K562 (cell line): ENCODE measurements at regions not wholly inside any gene's neighbourhood (a gene's known extent, or its start where the extent isn't known, plus 50 kb on each side); places are given as distances from the start of the nearest gene placed in this dataset.

ENCODE experiments used
- ATAC-seq: fragments of 200-7000 bp; cut with Tn5 transposase; 3 replicates; pipeline ENCODE4 v1.9.1; 2020; ENCODE audit warnings: moderate library complexity
- BruUV-seq: library from RNA; stranded (reverse); fragments of 400-500 nt; replicated peaks from 2 replicates; lab custom pipeline; 2021; lab: Mats Ljungman, UMichigan
- CTCF ChIA-PET: fragments of 300-600 bp; formaldehyde crosslinking; extraction: SDS; loops from one replicate; lab custom pipeline; 2021; ENCODE audit warnings: low intra/inter-chr PET ratio; lab: Yijun Ruan, JAX
- POLR2A ChIA-PET: fragments of 300-600, 350-650 bp; sonication (Branson Sonifier 250); formaldehyde crosslinking; extraction: SDS; loops from one replicate; lab custom pipeline; 2021; ENCODE audit warnings: antibody characterized with exemption, inconsistent platforms; lab: Yijun Ruan, JAX
- DNase-seq, 4 experiments: peaks; one replicate each; pipeline versions ENCODE4 v3.0.0 to v3.0.0-alpha.2; 2011 to 2018; ENCODE audit warnings: low spot score in 3 of 4, mixed read lengths in 3 of 4; ENCODE audit errors: extremely low read depth in 1 of 4
- FAIRE-seq: peaks from 2 replicates; lab custom pipeline; 2011; peaks lifted over from hg19 to GRCh38; lab: Jason Lieb, UNC
- H2AFZ ChIP-seq: 2 replicates; pipeline ENCODE4 v1.6.0; 2011; ENCODE audit warnings: low read depth, low read length, control low read depth, inconsistent platforms
- H3K27ac ChIP-seq: fragments of 200-600 bp; 3 replicates; pipeline ENCODE4 v1.8.0; 2011; ENCODE audit warnings: low read depth, mild to moderate bottlenecking, control low read depth, inconsistent platforms, low read length, moderate library complexity, mixed read lengths; ENCODE audit errors: extremely low read depth
- H3K27me3 ChIP-seq, 2 experiments: fragments of 300-600 bp in 1 of 2; 2 replicates in 1 of 2; 3 replicates in 1 of 2; pipeline versions ENCODE4 v1.6.0 to v1.8.0; 2011; ENCODE audit warnings: inconsistent platforms in 2 of 2, low read length in 2 of 2, mild to moderate bottlenecking in 1 of 2, mixed read lengths in 1 of 2, moderate library complexity in 1 of 2; ENCODE audit not compliant: control insufficient read depth in 2 of 2, insufficient read depth in 2 of 2
- H3K36me3 ChIP-seq: fragments of 300-600 bp; 3 replicates; pipeline ENCODE4 v1.8.0; 2011; ENCODE audit warnings: mild to moderate bottlenecking, low read length, inconsistent platforms; ENCODE audit not compliant: control insufficient read depth, insufficient read depth
- H3K4me1 ChIP-seq, 2 experiments: fragments of 200-600 bp in 1 of 2; replicated peaks in 1 of 2; 2 replicates in 1 of 2; 3 replicates in 1 of 2; pipeline versions ENCODE4 v1.5.1 to v1.8.0; 2011; ENCODE audit warnings: inconsistent platforms in 2 of 2, low read length in 2 of 2, mild to moderate bottlenecking in 1 of 2, mixed read lengths in 1 of 2, moderate library complexity in 1 of 2; ENCODE audit not compliant: control insufficient read depth in 2 of 2, insufficient read depth in 2 of 2
- H3K4me2 ChIP-seq: 2 replicates; pipeline ENCODE4 v1.6.1; 2011; ENCODE audit warnings: low read length, control low read depth, inconsistent platforms, mixed read lengths; ENCODE audit not compliant: insufficient read depth
- H3K4me3 ChIP-seq: fragments of 200-600 bp; sonication (generic), shearing (Covaris generic); 2 replicates; pipeline ENCODE4 v1.5.1; 2016; ENCODE audit warnings: control low read depth, inconsistent platforms
- H3K79me2 ChIP-seq: fragments of 200-600 bp; 3 replicates; pipeline ENCODE4 v1.8.0; 2011; ENCODE audit warnings: low read length, inconsistent platforms; ENCODE audit not compliant: control insufficient read depth, insufficient read depth
- H3K9ac ChIP-seq, 2 experiments: 2 replicates each; pipeline versions ENCODE4 v1.6.0 to v1.6.1; 2011; ENCODE audit warnings: low read depth in 2 of 2, low read length in 2 of 2, control low read depth in 1 of 2, inconsistent platforms in 1 of 2, mild to moderate bottlenecking in 1 of 2, mixed read lengths in 1 of 2; ENCODE audit not compliant: insufficient read depth in 1 of 2
- H3K9me1 ChIP-seq: one replicate; pipeline ENCODE4 v1.6.0; 2011; ENCODE audit warnings: inconsistent platforms, mild to moderate bottlenecking, low read length, moderate library complexity; ENCODE audit not compliant: control insufficient read depth, insufficient read depth
- H3K9me3 ChIP-seq: replicated peaks from 2 replicates; pipeline ENCODE4 v1.5.1; 2011; ENCODE audit warnings: low read depth, low read length, inconsistent platforms; ENCODE audit not compliant: control insufficient read depth, insufficient read depth
- H4K20me1 ChIP-seq: replicated peaks from 2 replicates; pipeline ENCODE4 v1.6.1; 2011; ENCODE audit warnings: low read length, inconsistent platforms, mixed read lengths; ENCODE audit not compliant: control insufficient read depth, insufficient read depth
- BDP1 ChIP-seq: IDR thresholded peaks from 3 replicates; pipeline ENCODE4 v1.6.1; 2011; ENCODE audit not compliant: insufficient read length, insufficient read depth
- CTCF ChIP-seq, 3 experiments: IDR thresholded peaks in 2 of 3; conservative IDR thresholded peaks in 1 of 3; 2 replicates each; pipeline ENCODE4 v1.5.1; 2011 to 2012; ENCODE audit warnings: low read length in 3 of 3, mild to moderate bottlenecking in 3 of 3, control low read depth in 2 of 3, improper control_type of control experiment in 1 of 3, inconsistent platforms in 1 of 3, low read depth in 1 of 3, mixed read lengths in 1 of 3, moderate library complexity in 1 of 3; ENCODE audit not compliant: insufficient read depth in 2 of 3
- HBP1 ChIP-seq: fragments of 450-650 bp; formaldehyde crosslinking; IDR thresholded peaks from 2 replicates; pipeline ENCODE4 v1.4.0; 2022; ENCODE audit warnings: missing genetic modification characterization
- HNRNPH1 ChIP-seq: fragments of 200-400 bp; formaldehyde crosslinking; optimal IDR thresholded peaks from 2 replicates; pipeline ENCODE3; 2017; ENCODE audit warnings: low read depth, mild to moderate bottlenecking, low read length, moderate library complexity
- ID3 ChIP-seq, 2 experiments: fragments of 250-450 bp in 1 of 2; fragments of 450-650 bp in 1 of 2; sonication (Bioruptor Pico) in 1 of 2; IDR thresholded peaks; 2 replicates each; pipeline versions ENCODE4 v1.6.1 to v1.8.0; 2016 to 2021; ENCODE audit warnings: mild to moderate bottlenecking in 2 of 2, moderate library complexity in 2 of 2, missing compliant biosample characterization in 1 of 2, missing genetic modification characterization in 1 of 2
- MIER1 ChIP-seq: fragments of 450-650 bp; IDR thresholded peaks from 2 replicates; pipeline ENCODE4 v1.6.1; 2016; ENCODE audit warnings: antibody characterized with exemption, mild to moderate bottlenecking, low read depth
- MYC ChIP-seq, 2 experiments: fragments of 250-450 bp in 1 of 2; sonication (Bioruptor Pico) in 1 of 2; IDR thresholded peaks; 2 replicates each; pipeline versions ENCODE4 v1.5.1 to v1.6.1; 2012 to 2021; ENCODE audit warnings: low read depth in 2 of 2, borderline replicate concordance in 1 of 2, improper control_type of control experiment in 1 of 2, low read length in 1 of 2, mild to moderate bottlenecking in 1 of 2, moderate library complexity in 1 of 2
- PHF20 ChIP-seq: fragments of 450-650 bp; IDR thresholded peaks from 2 replicates; pipeline ENCODE4 v1.6.1; 2018; ENCODE audit not compliant: partially characterized antibody
- RAD21 ChIP-seq, 2 experiments: fragments of 250-450 bp in 1 of 2; fragments of 450-650 bp in 1 of 2; sonication (Bioruptor Pico) in 1 of 2; formaldehyde crosslinking in 1 of 2; IDR thresholded peaks in 1 of 2; conservative IDR thresholded peaks in 1 of 2; 2 replicates each; pipeline versions ENCODE4 v1.4.0 to v1.8.0; 2020 to 2022; ENCODE audit warnings: mild to moderate bottlenecking in 2 of 2, moderate library complexity in 1 of 2
- RFX1 ChIP-seq: fragments of 450-650 bp; IDR thresholded peaks from 2 replicates; pipeline ENCODE4 v1.6.1; 2016; ENCODE audit warnings: mild to moderate bottlenecking, moderate library complexity
- TAL1 ChIP-seq: fragments of 450-650 bp; IDR thresholded peaks from 2 replicates; pipeline ENCODE4 v1.6.1; 2016; ENCODE audit warnings: mild to moderate bottlenecking
- TCF15 ChIP-seq: fragments of 250-450 bp; sonication (Bioruptor Pico); IDR thresholded peaks from 2 replicates; pipeline ENCODE4 v1.8.0; 2022; ENCODE audit warnings: moderate library complexity, mild to moderate bottlenecking, inconsistent platforms
- ZC3H11A ChIP-seq: IDR thresholded peaks from 2 replicates; pipeline ENCODE4 v1.6.1; 2012; ENCODE audit warnings: low read depth, low read length, improper control_type of control experiment
- WGBS: fragments of 100-300 bp; shearing (Covaris generic); methylation state at CpG from one replicate; pipeline ENCODE4 v1.1.6; 2016; ENCODE audit warnings: low coverage, mixed read lengths; ENCODE audit not compliant: insufficient coverage; ENCODE audit errors: missing lambda C conversion rate; 5-methylcytosine and 5-hydroxymethylcytosine counted together
- in situ Hi-C: fragments of 300-500 bp; cut with MboI; formaldehyde crosslinking; loops from 4 replicates; pipeline ENCODE4 v1.15.0; 2018; ENCODE audit warnings: inconsistent platforms, mixed read lengths
- intact Hi-C: fragments of 100-400 bp; cut with micrococcal nuclease; formaldehyde crosslinking; loops from 2 replicates; pipeline ENCODE4 v1.14.2; 2022

DNA sequence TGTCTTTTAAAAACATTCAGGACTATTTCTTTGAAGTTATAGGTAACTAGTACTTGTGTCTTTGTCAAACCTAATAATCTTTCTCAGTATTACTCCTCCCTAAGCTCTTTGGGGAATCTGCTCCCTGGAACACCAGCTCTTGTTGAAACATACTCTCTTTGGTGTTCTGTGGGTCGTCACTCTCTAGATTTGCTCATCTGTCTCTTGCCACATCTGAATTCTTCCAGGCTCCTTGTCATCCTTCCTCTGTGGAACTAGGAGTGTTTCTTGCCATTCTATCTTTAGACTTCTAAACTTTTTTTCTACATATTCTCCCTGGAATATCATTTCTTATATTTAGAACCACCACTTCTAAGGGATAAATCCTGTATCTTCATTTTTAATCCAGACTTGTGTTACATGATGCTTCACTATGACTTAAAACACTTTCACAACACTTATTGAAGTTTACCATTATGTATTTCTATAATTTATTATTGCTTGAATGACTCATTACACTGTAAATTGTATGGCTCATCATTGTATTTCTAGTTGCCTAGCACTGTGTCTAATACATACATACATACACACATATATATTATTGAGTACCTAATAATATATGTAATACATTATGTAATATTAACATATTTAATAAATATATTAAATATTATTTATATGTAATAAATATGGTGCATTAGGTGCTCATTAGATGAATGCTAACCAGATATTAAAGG, 186.1 kb downstream of the TMA16 start (continued):
- no peak for TF ChIP-seq ID3 (CRISPR knock-in tag; IDR thresholded peaks at IDR 0.05)
- no peak for TF ChIP-seq ID3 (tag; IDR thresholded peaks at IDR 0.05)
- TF ChIP-seq MYC (IDR thresholded peaks at IDR 0.05; ENCODE audit: low read depth, low read length): no peak
- TF ChIP-seq MYC (CRISPR knock-in tag; IDR thresholded peaks at IDR 0.05; ENCODE audit: borderline replicate concordance, low read depth): no peak
- no peak for TF ChIP-seq HBP1
- TF ChIP-seq MIER1: no peak
- TF ChIP-seq RFX1: no peak
- TF ChIP-seq, all 486 proteins: peak for 0

DNA sequence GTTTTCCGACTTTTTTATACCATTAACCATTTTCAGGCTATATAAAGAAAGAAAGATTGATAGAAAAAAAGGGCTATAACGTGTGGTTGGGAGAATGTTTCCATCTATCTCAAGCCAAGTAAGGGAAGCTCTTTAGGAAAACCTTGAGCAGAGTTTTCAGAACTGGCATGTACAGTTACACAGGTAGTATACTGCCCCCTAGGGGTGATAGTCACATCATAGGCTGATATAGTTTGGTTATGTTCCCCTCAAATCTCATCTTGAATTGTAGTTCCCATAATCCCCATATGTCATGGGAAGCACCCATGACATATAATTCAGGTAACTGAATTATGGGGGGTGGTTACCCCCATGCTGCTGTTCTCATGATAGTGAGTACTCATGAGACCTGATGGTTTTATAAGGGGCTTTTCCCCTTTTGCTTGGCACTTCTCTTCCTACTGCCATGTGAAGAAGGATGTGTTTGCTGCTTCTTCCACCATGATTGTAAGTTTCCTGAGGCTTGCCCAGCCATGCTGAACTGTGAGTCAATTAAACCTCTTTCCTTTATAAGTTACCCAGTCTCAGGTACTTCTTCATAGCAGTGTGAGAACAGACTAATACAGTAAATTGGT, 186.8 kb downstream of the TMA16 start:
- no TSS peak for BruUV-seq
- H3K4me1 ChIP-seq: no peaks in the 10 kb centered on the region

More for the DNA sequence above, 186.8 kb downstream of the TMA16 start:
- no peaks in the 10 kb centered on the region for H3K27me3 ChIP-seq
- no peak overlapping the region for H2AFZ ChIP-seq
- POLR2A ChIA-PET: interaction anchor here (0.6 kb wide), 1 partner anchor 218 kb away, joined by 3 read pairs; no protein-coding TSS in a partner anchor
- H3K9me1 ChIP-seq: no peaks in the 10 kb centered on the region
- H3K9ac ChIP-seq: no peak overlapping the region
- no peak overlapping the region for H3K4me3 ChIP-seq
- H3K27ac ChIP-seq: no peak overlapping the region
- no peaks in the 10 kb centered on the region for H3K9me3 ChIP-seq
- in situ Hi-C loops: no loop called here
- CTCF ChIA-PET: no interaction called here
- intact Hi-C loops: loop anchor here (1.0 to 2.0 kb wide), 2 partner anchors 126 to 197 kb away; no protein-coding TSS in a partner anchor
- WGBS: 4% methylated on average over 2 of the region's 2 CpGs
- TF ChIP-seq CTCF (IDR thresholded peaks at IDR 0.05 in 2 of 3, conservative IDR thresholded peaks at IDR 0.05 in 1 of 3; ENCODE audit: insufficient read depth in 2 of 3, low read depth in 1 of 3, low read length in 3 of 3) (peak in 2 of 3 experiments; percentile 35 to 41; a peak in 3 of 6 replicates), HNRNPH1 (no peak), PHF20 (no peak), TAL1 (no peak), BDP1 (no peak), TCF15 (no peak), RAD21 (CRISPR knock-in tag; conservative IDR thresholded peaks at IDR 0.05 in 1 of 2, IDR thresholded peaks at IDR 0.05 in 1 of 2) (peak in 1 of 2 experiments; percentile 58; a peak in 3 of 4 replicates), ZC3H11A (no peak)
- peak; percentile 78 for ATAC-seq
- no peak overlapping the region for H3K4me2 ChIP-seq
- peak; percentile 26 to 46 (median 40) for DNase-seq
- no peaks in the 10 kb centered on the region for H3K79me2 ChIP-seq
- H4K20me1 ChIP-seq: no peaks in the 10 kb centered on the region
- H3K36me3 ChIP-seq: no peaks in the 10 kb centered on the region
- peak; percentile 64 for FAIRE-seq
